SK-N-SH treated with all-trans-retinoic acid at 6 μM for 48 hours (cell line): ENCODE measurements at regions not wholly inside any gene's neighbourhood (a gene's known extent, or its start where the extent isn't known, plus 50 kb on each side); places are given as distances from the start of the nearest gene placed in this dataset.

Experiments
- ATAC-seq: fragments of 200-7000 bp; cut with Tn5 transposase; 3 replicates; pipeline ENCODE4 v1.9.1; 2020; ENCODE audit warnings: mild to moderate bottlenecking, moderate library complexity
- BACH2 ChIP-seq: fragments of 250-450 bp; sonication (Bioruptor Pico); IDR thresholded peaks from 2 replicates; pipeline ENCODE4 v1.9.0; 2021; ENCODE audit warnings: mild to moderate bottlenecking, borderline replicate concordance
- CREB5 ChIP-seq: fragments of 250-450 bp; sonication (Bioruptor Pico); IDR thresholded peaks from 2 replicates; pipeline ENCODE4 v1.5.1; 2020; ENCODE audit warnings: low read depth, mild to moderate bottlenecking, moderate library complexity
- CSDC2 ChIP-seq: fragments of 250-450 bp; sonication (Bioruptor Pico); IDR thresholded peaks from 2 replicates; pipeline ENCODE4 v1.5.0; 2020; ENCODE audit warnings: mild to moderate bottlenecking, moderate library complexity
- CSRNP3 ChIP-seq: fragments of 250-450 bp; sonication (Bioruptor Pico); IDR thresholded peaks from 2 replicates; pipeline ENCODE4 v1.5.1; 2021; ENCODE audit warnings: mild to moderate bottlenecking, moderate library complexity
- ESRRG ChIP-seq: fragments of 250-450 bp; sonication (Bioruptor Pico); IDR thresholded peaks from 2 replicates; pipeline ENCODE4 v1.6.1; 2021; ENCODE audit warnings: mild to moderate bottlenecking
- GLIS3 ChIP-seq: fragments of 250-450 bp; sonication (Bioruptor Pico); IDR thresholded peaks from 2 replicates; pipeline ENCODE4 v1.5.0; 2020; ENCODE audit warnings: mild to moderate bottlenecking, moderate library complexity
- ISL1 ChIP-seq: fragments of 250-450 bp; sonication (Bioruptor Pico); IDR thresholded peaks from 2 replicates; pipeline ENCODE4 v2.1.2; 2022; ENCODE audit warnings: mild to moderate bottlenecking, moderate library complexity
- OSR1 ChIP-seq: fragments of 250-450 bp; sonication (Bioruptor Pico); IDR thresholded peaks from 2 replicates; pipeline ENCODE4 v1.8.0; 2022; ENCODE audit warnings: moderate library complexity, mild to moderate bottlenecking, inconsistent platforms
- PATZ1 ChIP-seq: fragments of 250-450 bp; sonication (Bioruptor Pico); IDR thresholded peaks from 2 replicates; pipeline ENCODE4 v1.8.0; 2020; ENCODE audit warnings: mild to moderate bottlenecking, moderate library complexity, borderline replicate concordance
- POU6F1 ChIP-seq: fragments of 250-450 bp; sonication (Bioruptor Pico); IDR thresholded peaks from 2 replicates; pipeline ENCODE4 v1.8.0; 2021; ENCODE audit warnings: low read depth, mild to moderate bottlenecking, moderate library complexity, borderline replicate concordance
- RARB ChIP-seq: fragments of 250-450 bp; sonication (Bioruptor Pico); IDR thresholded peaks from 2 replicates; pipeline ENCODE4 v1.8.0; 2021; ENCODE audit warnings: mild to moderate bottlenecking, moderate library complexity
- SNAI2 ChIP-seq: fragments of 250-450 bp; sonication (Bioruptor Pico); IDR thresholded peaks from 2 replicates; pipeline ENCODE4 v1.5.0; 2020; ENCODE audit warnings: mild to moderate bottlenecking, moderate library complexity
- TCF4 ChIP-seq: fragments of 250-450 bp; sonication (Bioruptor Pico); IDR thresholded peaks from 2 replicates; pipeline ENCODE4 v1.8.0; 2021; ENCODE audit warnings: mild to moderate bottlenecking, moderate library complexity, borderline replicate concordance
- TOX ChIP-seq: fragments of 250-450 bp; sonication (Bioruptor Pico); IDR thresholded peaks from 2 replicates; pipeline ENCODE4 v1.8.0; 2021; ENCODE audit warnings: mild to moderate bottlenecking, moderate library complexity, borderline replicate concordance
- TSHZ2 ChIP-seq: fragments of 250-450 bp; sonication (Bioruptor Pico); IDR thresholded peaks from 2 replicates; pipeline ENCODE4 v1.5.0; 2020; ENCODE audit warnings: mild to moderate bottlenecking, moderate library complexity
- ZC3H10 ChIP-seq: fragments of 250-450 bp; sonication (Bioruptor Pico); IDR thresholded peaks from 2 replicates; pipeline ENCODE4 v1.5.1; 2021; ENCODE audit warnings: mild to moderate bottlenecking, moderate library complexity
- ZFP30 ChIP-seq: fragments of 450-650 bp; formaldehyde crosslinking; IDR thresholded peaks from 2 replicates; pipeline ENCODE4 v1.5.0; 2022; ENCODE audit warnings: mild to moderate bottlenecking, moderate library complexity
- ZNF565 ChIP-seq: fragments of 450-650 bp; formaldehyde crosslinking; conservative IDR thresholded peaks from 2 replicates; pipeline ENCODE4 v1.5.0; 2020; ENCODE audit warnings: low read depth, mild to moderate bottlenecking, moderate library complexity
- ZNF70 ChIP-seq: fragments of 450-650 bp; formaldehyde crosslinking; IDR thresholded peaks from 2 replicates; pipeline ENCODE4 v1.5.0; 2020; ENCODE audit warnings: mild to moderate bottlenecking, moderate library complexity
- ZNF8 ChIP-seq: fragments of 450-650 bp; formaldehyde crosslinking; IDR thresholded peaks from 2 replicates; pipeline ENCODE4 v1.5.0; 2020; ENCODE audit warnings: mild to moderate bottlenecking, moderate library complexity

GRCh38 chr10:121135512-121135911, 284.4 kb downstream of the WDR11 start:
- no peak for ATAC-seq

GRCh38 chr10:121137533-121137932, 286.4 kb downstream of the WDR11 start:
- no peak for ATAC-seq
- TF ChIP-seq CSRNP3 (CRISPR knock-in tag) (no peak), TOX (no peak), TCF4 (CRISPR knock-in tag) (no peak), SNAI2 (CRISPR knock-in tag) (no peak), TSHZ2 (no peak), ZNF70 (CRISPR knock-in tag) (no peak), ZC3H10 (CRISPR knock-in tag) (no peak), POU6F1 (CRISPR knock-in tag) (no peak), ZNF8 (CRISPR knock-in tag) (no peak)

More at GRCh38 chr10:121135512-121135911, 284.4 kb downstream of the WDR11 start:
- TF ChIP-seq RARB: no peak
- TF ChIP-seq BACH2: no peak
- TF ChIP-seq TCF4 (CRISPR knock-in tag): no peak
- no peak for TF ChIP-seq ISL1 (CRISPR knock-in tag)
- TF ChIP-seq POU6F1 (CRISPR knock-in tag): no peak
- TF ChIP-seq CREB5: no peak
- no peak for TF ChIP-seq PATZ1 (CRISPR knock-in tag)
- no peak for TF ChIP-seq TSHZ2
- TF ChIP-seq ZNF70 (CRISPR knock-in tag): no peak
- TF ChIP-seq ZFP30: no peak
- no peak for TF ChIP-seq GLIS3 (CRISPR knock-in tag)
- no peak for TF ChIP-seq OSR1 (CRISPR knock-in tag)
- TF ChIP-seq CSDC2 (CRISPR knock-in tag): no peak
- TF ChIP-seq ZNF565 (CRISPR knock-in tag): no peak
- no peak for TF ChIP-seq ESRRG
